Left lung (tissue), 4 donors: ENCODE measurements at regions not wholly inside any gene's neighbourhood (a gene's known extent, or its start where the extent isn't known, plus 50 kb on each side); places are given as distances from the start of the nearest gene placed in this dataset.

ENCODE experiments used
- ATAC-seq: fragments of 200-7000 bp; cut with Tn5 transposase; one replicate; pipeline ENCODE4 v1.9.1; 2020; ENCODE audit warnings: moderate library complexity
- DNase-seq, 4 donors: peaks; one replicate each; pipeline ENCODE4 v3.0.0-alpha.2; 2013 to 2020
- H3K27ac ChIP-seq, 2 donors: fragments of 200-600 bp; sonication (generic) in 1 of 2; one replicate each; pipeline versions ENCODE4 v1.5.0 to v1.8.0; 2020 to 2021
- H3K27me3 ChIP-seq, 2 donors: fragments of 200-600 bp; sonication (generic) in 1 of 2; one replicate each; pipeline versions ENCODE4 v1.5.0 to v1.8.0; 2020 to 2021
- H3K36me3 ChIP-seq, 2 donors: fragments of 200-600 bp; sonication (generic) in 1 of 2; one replicate each; pipeline versions ENCODE4 v1.5.0 to v1.8.0; 2020 to 2021
- H3K4me1 ChIP-seq, 2 donors: fragments of 200-600 bp; one replicate each; pipeline ENCODE4 v1.8.0; 2021
- H3K4me3 ChIP-seq, 2 donors: fragments of 200-600 bp; sonication (generic) in 1 of 2; one replicate each; pipeline versions ENCODE4 v1.5.0 to v1.8.0; 2020 to 2021; ENCODE audit warnings: mild to moderate bottlenecking in 1 of 2
- H3K9me3 ChIP-seq, 2 donors: fragments of 200-600 bp; sonication (generic) in 1 of 2; one replicate each; pipeline versions ENCODE4 v1.5.0 to v1.8.0; 2020 to 2021
- CTCF ChIP-seq, 2 donors: fragments of 200-600 bp; sonication (generic) in 1 of 2; IDR thresholded peaks; one replicate each; pipeline versions ENCODE4 v1.5.0 to v1.8.0; 2021; ENCODE audit warnings: antibody characterized with exemption in 2 of 2
- intact Hi-C, 2 donors: fragments of 100-400 bp; cut with DNase I; formaldehyde crosslinking; loops; one replicate each; pipeline versions ENCODE4 v1.11.2 to v1.14.2; 2022
- donor health status: DM: no; HTN: yes; CAD: no.
- donor health status: DM: no; HTN: no; CAD: no.

- Histone ChIP-seq H3K4me1 (no peaks in the 10 kb centered on the region), H3K4me3 (no peak overlapping the region), H3K9me3 (peaks cover 0 to 25% of the 10 kb centered on the region in 2 donors), H3K27me3 (no peaks in the 10 kb centered on the region), H3K36me3 (no peaks in the 10 kb centered on the region), H3K27ac (no peak overlapping the region)
- ATAC-seq: no peak
- intact Hi-C loops: no loop called here
- no peak for TF ChIP-seq CTCF (IDR thresholded peaks at IDR 0.05)
- no peak for DNase-seq
Observed at GRCh38 chr10:42916974-42917373, 134.4 kb downstream of the BMS1 start.

- ATAC-seq (no peak), DNase-seq (no peak)
- Histone ChIP-seq H3K27me3 (no peaks in the 10 kb centered on the region), H3K27ac (no peak overlapping the region), H3K9me3 (peaks cover 0 to 25% of the 10 kb centered on the region in 2 donors), H3K4me3 (no peak overlapping the region), H3K36me3 (no peaks in the 10 kb centered on the region), H3K4me1 (no peaks in the 10 kb centered on the region)
- no peak for TF ChIP-seq CTCF (IDR thresholded peaks at IDR 0.05)
- intact Hi-C loops: no loop called here
Observed at GRCh38 chr10:42917821-42918220, 135.2 kb downstream of the BMS1 start.

GRCh38 chr10:42921951-42922350 lies 139.4 kb downstream of the BMS1 start:
- DNase-seq (no peak), ATAC-seq (no peak)
- no peak overlapping the region for H3K27ac ChIP-seq
- TF ChIP-seq CTCF (IDR thresholded peaks at IDR 0.05): no peak
- no peak overlapping the region for H3K4me3 ChIP-seq
- H3K36me3 ChIP-seq: no peaks in the 10 kb centered on the region
- peaks cover 0 to 7% of the 10 kb centered on the region in 2 donors for H3K9me3 ChIP-seq
- no peaks in the 10 kb centered on the region for H3K4me1 ChIP-seq
- H3K27me3 ChIP-seq: peaks cover 0 to 15% of the 10 kb centered on the region in 2 donors
- intact Hi-C loops: no loop called here

- no peaks in the 10 kb centered on the region for H3K36me3 ChIP-seq
- peaks cover 0 to 33% of the 10 kb centered on the region in 2 donors for H3K27me3 ChIP-seq
- ATAC-seq (no peak), DNase-seq (no peak)
- H3K4me1 ChIP-seq: no peaks in the 10 kb centered on the region
- TF ChIP-seq CTCF (IDR thresholded peaks at IDR 0.05): no peak
- no peak overlapping the region for H3K27ac ChIP-seq
- no peak overlapping the region for H3K4me3 ChIP-seq
- intact Hi-C loops: no loop called here
- H3K9me3 ChIP-seq: peaks cover 0 to 5% of the 10 kb centered on the region in 2 donors
Observed at GRCh38 chr10:42924484-42924883, 141.9 kb downstream of the BMS1 start.

GRCh38 chr10:42926843-42927242 lies 144.2 kb downstream of the BMS1 start:
- intact Hi-C loops: no loop called here
- Histone ChIP-seq H3K9me3 (peaks cover 0 to 1% of the 10 kb centered on the region in 2 donors), H3K4me1 (no peaks in the 10 kb centered on the region), H3K27me3 (peaks cover 0 to 54% of the 10 kb centered on the region in 2 donors), H3K27ac (no peak overlapping the region), H3K36me3 (no peaks in the 10 kb centered on the region), H3K4me3 (no peak overlapping the region)
- DNase-seq (peak in 1 of 4 donors; percentile 49), ATAC-seq (no peak)
- no peak for TF ChIP-seq CTCF (IDR thresholded peaks at IDR 0.05)
